GM19023 (cell line): ENCODE measurements at regions not wholly inside any gene's neighbourhood (a gene's known extent, or its start where the extent isn't known, plus 50 kb on each side); places are given as distances from the start of the nearest gene placed in this dataset.

ENCODE experiments used
- ATAC-seq: cut with Tn5 transposase; IDR thresholded peaks from one replicate; pipeline ENCODE4 v1.9.1; 2021; ENCODE audit warnings: mild to moderate bottlenecking, moderate library complexity; ENCODE audit not compliant: unreplicated experiment

DNA sequence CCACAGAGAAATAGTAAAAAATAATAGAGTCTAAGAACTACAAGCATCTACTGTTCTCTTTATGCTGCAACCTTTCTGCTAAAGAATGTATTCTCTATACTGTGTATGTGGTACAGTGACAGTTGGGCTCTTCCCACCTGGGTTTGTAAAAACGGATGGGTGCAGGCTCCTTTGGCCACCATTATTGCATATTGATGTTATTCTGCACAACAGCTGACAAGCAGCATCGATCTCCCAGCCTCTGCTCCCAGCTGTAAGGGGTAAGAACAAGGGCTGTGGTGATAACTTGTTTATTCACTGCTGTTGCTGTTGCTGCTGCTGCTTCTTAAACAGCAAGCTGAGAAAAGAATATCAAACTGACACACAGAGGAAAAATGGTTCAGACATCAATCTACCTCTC lies 56.1 kb downstream of the KCNRG start:
- ATAC-seq = no peak

DNA sequence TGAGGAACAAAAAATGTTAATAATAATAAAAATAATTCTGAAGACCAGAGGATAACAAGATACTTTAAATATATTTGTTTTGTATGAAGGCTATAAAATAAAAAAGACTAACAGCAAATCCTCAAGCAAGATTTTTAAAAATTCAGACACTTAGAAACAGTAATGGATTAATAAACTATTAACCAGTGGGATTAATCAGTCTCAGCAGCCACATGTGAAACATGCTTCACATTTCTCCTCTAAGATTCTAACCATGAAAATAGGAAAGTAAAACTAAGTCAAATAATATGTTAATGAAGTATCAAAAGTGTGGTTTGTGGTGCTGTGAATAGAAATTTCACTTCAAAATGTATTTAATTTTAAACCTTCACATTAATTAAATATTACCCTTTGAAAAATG lies 57.4 kb downstream of the KCNRG start:
- ATAC-seq = no peak

DNA sequence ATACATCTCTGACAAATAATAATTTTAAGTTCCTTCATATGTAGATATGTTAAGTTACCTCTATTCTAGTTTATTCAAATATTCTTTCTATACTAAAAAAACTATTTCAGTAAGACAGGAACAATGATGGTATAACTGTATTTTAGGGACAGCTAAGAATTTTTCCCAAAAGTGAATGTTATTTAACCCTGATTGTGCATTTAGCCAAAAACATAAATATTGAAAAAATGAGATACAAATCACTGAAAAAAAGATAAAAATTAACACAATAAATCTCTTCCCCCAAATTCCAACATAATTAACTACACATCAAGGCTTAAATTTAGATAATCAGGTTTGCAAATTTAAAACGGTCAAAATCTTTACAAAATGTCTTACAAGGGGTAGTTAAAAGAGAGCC lies 58.1 kb downstream of the KCNRG start:
- ATAC-seq = no peak

DNA sequence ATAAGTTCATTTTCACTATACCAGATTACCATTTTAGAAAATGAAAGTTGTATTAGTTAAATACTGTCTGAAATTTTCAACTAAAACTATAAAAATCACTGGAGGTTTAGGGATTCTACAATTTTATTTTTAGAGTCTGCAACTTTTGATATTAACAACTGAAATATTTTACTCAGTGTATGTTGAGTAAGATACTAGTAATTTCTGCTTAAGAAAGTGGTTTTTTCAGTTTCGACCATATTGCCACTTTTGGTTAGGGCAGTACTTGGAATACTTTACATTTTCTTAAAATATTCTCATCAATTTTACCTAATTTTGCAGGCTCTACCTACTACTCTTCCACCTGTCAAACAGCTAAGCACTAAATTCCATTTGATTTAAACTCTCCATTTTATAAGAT lies 59.6 kb downstream of the KCNRG start:
- ATAC-seq = no peak

DNA sequence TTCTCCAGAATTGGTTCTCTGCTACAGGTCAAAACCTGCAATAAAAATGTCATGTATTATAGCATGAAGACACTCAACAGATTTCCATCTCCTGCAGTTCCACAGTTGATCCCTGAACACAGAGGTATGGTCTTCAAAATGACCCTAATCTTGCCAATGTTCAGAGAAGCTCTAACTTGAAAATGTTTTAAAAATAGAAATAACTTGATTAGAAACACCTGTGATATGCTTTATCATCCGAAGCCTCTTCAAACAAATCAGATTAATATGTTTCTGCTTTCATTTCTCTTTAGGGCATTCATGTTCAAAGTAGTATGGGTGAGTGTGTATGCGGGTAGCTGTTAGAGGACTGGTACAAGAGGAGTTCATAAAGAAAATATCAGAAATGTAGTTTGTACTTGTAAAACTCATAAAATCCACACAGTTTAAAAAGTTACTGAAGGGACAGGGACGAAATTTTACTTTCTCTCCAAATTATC lies 60.4 kb downstream of the KCNRG start:
- no peak for ATAC-seq

DNA sequence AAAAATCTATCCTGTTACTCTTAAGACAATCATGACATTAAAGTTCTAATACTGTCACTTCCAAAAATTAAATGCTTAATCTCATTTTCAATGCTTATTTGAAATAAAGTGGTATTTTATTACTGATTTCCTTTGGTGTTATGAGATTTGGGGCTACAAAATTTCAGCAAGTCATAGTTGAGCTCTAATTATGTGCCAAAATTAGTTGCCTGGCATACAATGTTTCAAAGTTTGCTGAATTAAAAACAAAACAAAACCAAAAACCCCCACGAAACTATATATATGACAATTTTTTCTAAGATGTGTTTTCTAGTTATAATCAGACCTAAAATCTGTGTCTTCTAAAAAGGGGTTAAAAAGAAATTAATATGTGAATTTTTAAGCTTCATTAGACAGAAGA lies 62.2 kb downstream of the KCNRG start:
- no peak for ATAC-seq

DNA sequence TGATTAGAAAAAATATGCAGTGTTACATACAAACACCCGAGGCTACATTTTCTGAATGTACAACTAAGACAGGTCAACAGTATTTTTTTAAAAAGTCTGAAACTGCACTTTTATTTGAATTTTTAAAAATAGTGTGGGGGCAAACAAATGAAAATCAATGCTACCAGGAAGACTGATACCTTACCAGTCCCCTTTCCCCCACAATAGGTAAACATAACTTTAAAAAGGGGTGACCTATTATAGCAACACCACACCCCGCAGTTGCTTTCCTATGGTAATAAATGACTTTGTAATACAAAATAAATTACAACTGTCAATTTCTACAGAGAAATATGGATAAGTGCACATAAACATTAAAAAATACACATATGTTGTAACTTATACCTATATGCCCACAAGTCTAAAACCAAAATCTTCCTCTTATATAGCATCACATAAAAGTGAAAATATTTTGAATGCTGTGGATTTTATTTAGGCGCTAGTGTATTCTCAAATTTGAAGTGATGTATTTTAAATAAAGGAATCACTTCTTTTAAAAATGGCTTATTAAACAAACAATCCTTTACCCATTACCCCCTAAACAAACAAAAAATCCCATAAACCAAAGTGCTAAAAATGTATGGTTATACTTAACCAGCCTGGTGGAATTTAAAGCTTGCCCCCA lies 63.1 kb downstream of the KCNRG start:
- ATAC-seq = no peak

DNA sequence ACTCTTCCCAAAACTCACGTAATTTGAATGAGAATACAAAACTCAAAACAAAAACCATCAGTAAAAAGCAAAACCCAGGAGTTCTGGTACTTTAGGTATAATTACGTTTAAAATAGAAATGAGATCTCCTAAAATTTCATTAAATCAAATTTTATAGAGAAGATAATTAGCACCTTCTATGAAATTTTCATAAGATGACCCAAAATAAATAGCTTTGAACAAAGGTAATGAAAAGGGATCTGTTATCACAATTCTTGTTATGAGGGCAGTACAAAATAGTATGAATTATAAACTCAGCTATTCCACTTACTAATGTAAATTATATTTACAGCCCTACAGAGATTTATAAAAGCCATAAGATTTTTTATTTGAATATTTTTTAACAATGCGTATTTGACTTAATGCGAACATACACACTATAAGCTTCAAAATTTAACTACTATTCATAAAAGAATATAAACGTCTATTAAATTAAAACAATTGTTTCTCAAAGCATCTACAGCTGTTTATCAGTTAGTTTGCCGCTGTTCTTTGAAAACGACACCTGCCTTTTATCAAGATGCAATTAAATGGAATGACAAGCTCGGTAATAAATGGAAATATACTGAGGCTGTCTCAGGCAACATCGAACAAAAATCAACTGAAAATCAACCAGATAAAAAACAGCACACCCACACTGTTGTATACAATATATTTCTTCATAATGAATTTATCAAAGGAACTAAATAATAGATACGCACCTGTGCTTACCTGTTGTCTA lies 63.8 kb downstream of the KCNRG start:
- no peak for ATAC-seq

DNA sequence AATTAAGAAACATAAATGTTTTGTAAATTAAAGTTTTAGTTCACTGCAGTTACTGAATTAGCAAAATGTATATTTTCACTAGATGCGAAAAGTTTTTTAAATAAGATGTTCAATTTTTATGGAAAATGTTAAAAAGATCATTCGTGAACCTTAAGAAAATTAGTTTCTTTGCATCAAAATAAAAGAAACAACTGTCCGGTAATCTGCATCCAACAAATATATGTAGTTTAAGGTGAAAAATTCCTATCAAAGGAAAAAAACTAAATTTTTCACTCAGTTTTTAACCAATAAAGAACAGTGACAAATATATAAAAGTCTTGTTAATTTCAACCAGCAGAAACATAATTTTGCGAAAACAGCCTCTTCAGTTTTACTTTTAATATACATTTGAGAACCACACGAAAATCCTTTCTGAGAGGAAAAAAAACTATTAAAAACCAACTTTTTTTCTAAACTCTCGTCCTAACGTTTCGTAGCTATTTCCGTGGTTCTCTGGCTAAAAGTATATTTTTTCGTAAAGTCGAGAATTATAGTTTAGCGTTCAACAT lies 64.5 kb downstream of the KCNRG start:
- ATAC-seq = no peak

DNA sequence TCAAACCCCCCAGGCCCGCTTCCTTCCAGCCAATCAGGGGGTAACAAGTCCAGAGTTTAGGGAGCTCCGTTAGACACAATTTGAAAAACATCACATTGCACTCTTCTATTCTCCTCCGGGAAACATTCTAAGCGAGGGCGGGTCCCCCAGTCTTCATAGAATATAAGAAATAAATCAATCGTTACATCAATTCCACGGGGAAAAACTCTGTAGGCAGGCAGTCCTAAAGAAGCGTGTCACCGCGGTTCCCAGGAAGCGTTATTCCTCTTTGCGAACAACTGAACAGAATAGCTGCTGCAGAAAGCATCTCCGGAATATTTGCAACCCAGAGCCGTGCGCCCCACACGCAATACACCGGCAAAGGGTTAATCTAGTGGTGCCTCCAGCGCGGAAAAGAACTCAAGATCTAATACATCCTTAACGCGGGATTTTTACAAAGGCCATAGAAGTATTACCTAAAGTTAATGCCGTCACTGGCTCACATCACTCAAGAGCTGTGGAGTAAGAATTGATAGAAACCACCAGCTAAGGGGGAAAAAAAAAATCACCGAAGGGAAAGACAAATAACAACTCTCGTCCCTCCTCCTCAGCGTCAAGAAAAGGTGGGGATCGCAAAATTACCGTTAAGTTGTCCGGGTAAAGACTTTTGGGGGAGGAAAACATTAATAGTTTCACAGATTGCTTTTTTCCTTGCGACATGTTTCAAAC lies 65.1 kb downstream of the KCNRG start:
- ATAC-seq = no peak

DNA sequence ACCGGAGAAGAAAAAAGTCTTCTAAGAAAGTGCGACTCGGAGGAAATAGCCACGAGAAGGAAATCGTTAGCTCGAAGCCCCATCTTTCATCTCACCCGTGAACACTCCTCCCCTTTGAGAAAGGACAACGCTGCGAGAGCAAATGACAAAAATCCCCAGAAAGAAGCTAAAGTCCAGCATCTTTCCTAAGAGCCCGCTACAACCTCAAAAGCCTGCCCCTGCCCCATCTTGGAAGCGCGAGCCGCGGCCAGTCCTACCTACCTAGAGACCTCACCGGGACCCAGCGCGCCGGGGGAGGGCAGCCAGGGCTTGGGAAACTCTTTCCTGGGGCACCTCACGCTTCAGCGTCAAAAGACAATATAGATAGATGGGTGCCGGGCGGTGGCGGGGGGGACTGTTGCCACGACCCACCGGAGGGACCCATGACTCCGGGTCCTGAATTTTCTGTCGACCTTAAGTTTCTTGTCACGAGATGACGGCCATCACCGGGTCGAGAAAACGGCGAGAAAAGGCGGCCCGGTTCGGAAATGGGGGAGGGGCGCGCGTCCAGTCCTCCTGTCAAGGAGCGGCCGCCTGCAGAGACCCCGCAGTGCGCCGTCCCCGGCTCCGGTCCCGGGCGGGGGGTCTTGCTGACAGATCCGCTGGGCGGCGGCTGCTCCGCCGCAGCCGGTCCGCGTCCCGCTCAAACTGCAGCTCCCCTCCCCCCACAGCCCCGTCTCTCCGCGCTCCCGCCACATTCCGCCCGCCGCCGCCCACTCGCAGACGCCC lies 65.9 kb downstream of the KCNRG start:
- peak; percentile 9 for ATAC-seq

DNA sequence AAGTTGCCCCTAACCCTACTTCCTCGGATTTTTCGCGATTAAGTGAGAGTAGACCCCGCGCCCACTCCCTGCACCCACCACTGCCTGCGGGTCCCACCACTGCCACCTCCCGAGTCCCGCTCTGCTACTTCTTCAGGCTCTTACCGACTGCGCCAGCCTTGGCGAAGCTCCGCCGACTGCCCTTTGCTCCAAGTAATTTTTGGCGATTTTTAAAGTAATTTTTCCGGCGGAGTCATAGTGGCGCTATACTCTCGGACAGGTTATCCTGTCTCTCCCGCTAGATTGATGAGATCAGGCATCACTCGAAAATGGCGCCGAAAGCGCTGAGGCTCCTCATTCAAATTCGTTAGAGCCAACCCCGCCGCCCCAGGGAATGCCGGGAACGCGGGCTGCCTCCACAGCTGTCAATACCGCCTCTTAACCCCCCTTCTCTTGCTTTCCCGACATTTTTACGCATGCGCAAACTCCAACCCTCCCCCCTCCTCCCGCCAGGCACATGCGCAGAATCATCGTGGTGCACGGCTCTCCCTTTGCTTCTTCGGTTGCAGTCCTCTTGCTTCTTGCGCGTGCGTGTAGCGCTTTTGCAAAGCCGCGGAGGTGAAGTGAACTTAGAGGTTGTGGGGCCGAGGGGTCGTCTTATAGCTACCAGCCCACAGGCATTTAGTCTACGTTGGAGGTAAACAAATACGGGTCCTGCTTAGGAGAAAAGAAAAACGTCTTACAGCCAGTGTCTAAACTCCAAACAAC lies 66.6 kb downstream of the KCNRG start:
- peak; percentile 74 for ATAC-seq

DNA sequence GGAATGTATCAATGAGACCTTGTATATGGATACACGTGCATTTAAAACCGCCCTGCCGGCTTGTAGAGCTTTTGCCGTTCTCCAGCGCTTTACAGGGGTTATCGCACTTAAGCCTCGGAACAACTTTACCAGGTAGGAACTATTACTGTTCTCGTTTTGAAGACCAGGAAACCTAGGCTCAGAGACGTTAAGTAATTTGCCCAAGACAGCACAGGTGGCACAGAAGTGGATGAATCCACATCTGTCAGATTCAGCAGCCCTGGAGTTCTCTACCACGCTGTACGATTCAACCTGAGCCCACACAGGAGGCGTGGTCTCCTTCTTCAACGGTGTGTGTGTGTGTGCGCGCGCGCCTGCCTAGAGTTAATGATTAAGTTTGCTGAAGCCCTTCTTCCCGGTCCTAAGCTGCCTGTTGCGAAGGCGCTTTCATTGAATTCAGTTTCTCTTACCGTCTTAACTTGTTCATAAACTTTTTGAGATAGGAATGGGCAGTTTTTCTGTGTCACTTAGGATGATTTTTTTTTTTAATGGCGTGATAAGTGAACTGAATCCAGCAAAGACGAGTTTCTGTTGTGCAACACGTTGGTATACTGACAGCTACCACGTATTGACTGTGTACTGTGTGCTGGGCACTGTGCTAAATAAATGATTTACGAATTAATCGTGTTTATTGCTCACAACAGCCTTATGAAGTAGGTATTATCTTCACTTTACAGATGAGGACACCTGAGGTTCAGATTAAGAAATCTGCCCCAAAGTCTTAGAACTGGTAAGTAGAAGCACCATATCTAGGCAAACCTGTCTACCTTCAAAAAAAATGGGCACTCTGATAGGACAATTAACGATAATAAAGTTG lies 67.4 kb downstream of the KCNRG start:
- peak; percentile 57 for ATAC-seq

DNA sequence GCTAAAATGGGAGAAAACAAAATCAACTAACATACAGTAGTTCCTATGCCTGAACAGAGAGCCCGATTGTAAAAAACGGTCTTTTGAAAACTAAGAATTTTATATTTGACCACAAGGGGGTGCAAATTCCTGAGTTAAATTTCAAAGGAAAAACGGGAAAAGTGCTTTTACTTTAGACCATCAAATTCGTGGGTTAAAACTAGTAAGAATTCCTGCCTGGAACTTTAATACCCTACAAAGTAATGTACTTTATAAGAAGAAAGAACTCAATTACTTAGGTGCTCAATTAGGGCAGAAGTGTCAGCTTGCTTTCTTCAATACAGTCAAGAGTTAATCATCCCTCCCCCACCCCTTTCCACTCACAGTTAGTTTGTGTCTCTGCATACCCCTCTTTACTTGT lies 69.8 kb downstream of the KCNRG start:
- ATAC-seq = no peak

DNA sequence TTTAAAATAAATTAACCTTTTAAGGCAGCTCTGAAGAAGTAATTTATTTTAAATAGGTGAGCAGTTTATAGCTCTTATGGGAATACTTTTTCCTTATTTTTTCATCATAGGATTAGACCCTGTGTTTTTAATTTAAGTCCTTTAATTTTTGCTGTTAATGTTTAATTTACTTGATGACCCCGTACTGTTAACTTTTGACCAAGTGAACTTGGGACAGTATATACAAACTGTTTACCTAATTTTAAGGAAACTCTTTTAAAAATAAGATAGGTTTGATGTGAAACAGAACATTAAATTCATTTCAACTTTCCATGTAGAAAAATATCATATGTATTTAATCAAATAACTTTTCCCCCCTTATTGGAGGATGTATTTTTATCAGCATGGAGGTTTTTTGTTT lies 74.4 kb downstream of the KCNRG start:
- ATAC-seq = no peak

DNA sequence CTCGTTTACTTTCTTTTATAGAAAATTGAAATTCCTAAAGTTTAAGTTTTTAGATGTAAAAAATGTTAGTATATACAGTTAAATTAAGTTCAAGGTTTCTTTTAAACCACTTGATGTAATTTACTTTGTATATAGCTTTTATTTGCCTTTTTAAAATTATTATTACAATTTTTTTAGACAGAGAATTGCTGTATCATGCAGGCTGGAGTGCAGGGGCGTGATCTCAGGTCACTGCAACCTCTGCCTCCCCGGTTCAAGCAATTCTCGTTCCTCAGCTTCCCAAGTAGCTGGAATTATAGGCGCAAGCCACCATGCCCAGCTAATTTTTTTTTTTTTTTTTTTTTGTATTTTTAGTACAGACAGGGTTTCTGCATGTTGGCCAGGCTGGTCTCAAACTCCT lies 75.0 kb downstream of the KCNRG start:
- ATAC-seq = no peak

DNA sequence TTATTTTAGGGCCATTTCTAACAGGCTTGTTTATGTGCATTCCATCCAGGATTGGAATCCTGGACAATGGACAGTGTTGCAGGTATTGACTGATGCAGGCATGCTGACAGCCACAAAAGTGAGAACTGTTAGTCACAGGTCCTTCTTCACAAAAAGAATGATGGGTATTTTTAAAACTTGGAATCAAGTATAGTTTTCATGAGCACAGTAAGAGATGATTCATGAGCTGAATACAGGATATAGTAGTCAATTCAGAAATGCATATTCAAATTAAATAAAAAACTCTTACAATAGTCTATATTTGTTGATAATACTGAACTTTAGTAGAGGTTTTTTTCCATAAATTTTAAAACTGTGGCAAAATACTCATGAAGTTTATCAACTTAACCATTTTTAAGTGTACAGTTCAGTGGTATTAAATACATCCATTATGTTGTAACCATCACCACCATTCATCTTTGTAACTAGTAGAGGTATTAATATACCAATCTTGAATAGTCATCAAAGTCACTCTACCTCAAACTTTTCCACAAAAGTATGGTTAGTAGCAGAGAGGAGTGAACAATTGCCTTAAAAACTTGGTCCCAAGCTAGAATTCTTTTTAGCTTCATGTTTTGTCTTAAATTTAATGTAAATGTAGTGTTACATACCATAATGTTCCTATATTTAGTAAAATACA lies 79.5 kb downstream of the KCNRG start:
- ATAC-seq = no peak

DNA sequence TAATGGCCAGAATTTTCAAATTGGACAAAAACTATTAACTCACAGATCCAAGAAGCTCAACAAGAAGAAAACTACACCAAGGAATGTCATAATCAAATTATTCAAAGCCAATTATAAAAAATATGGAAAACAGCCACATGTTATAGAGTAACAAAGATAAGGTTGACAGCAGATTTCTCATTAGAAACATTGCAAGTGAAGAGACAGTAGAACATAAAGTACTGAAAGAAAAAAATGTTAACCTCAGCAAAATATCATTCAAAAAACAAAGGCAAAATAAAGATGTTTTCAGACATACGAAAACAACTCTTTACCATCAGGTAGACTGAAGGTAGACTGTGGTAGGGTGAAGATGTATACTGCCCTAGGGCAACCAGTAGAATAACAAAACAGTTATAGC lies 83.4 kb downstream of the KCNRG start:
- ATAC-seq = no peak

DNA sequence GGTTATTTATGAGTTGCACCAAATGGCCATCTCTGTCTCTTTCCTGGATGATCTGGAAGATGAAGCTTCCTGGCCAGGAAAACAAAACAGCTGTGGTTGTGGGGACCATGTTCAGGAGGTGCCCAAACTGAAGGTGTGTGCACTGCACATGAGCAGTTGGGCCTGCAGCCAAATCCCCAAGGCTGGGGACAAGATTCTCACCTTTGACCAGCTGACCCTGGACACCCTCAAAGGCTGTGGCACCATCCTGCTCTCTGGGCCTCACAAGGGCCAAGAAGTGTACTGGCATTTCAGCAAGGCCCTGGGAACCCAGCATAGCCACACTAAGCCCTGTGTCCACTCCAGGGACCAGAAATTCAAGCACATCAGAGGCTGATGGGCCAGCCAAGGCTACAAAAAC lies 84.2 kb downstream of the KCNRG start:
- no peak for ATAC-seq
